Left colon (tissue), 2 donors: ENCODE measurements at regions not wholly inside any gene's neighbourhood (a gene's known extent, or its start where the extent isn't known, plus 50 kb on each side); places are given as distances from the start of the nearest gene placed in this dataset.
A peak's percentile ranks its signal among the peaks of the same experiment; 100 is the strongest.
"Not testable (repeated sequence)": the region's sequence is repeated elsewhere in the genome, so short reads cannot be mapped to it uniquely, and the experiment has no call there.

ENCODE experiments used
- ATAC-seq: fragments of 200-7000 bp; cut with Tn5 transposase; one replicate; pipeline ENCODE4 v1.9.1; 2020; ENCODE audit warnings: mild to moderate bottlenecking, moderate library complexity
- DNase-seq, 2 donors: peaks; one replicate each; pipeline ENCODE4 v3.0.0-alpha.2; 2020
- intact Hi-C, 2 donors: fragments of 100-400 bp; cut with DNase I in 1 of 2; cut with micrococcal nuclease in 1 of 2; formaldehyde crosslinking; loops; one replicate each; pipeline versions ENCODE4 v1.11.2 to v1.14.0; 2022; cut with DNase I, micrococcal nuclease
- donor health status: DM: no; HTN: no; CAD: no.
- donor health status: DM: yes; HTN: yes; CAD: no.

DNA sequence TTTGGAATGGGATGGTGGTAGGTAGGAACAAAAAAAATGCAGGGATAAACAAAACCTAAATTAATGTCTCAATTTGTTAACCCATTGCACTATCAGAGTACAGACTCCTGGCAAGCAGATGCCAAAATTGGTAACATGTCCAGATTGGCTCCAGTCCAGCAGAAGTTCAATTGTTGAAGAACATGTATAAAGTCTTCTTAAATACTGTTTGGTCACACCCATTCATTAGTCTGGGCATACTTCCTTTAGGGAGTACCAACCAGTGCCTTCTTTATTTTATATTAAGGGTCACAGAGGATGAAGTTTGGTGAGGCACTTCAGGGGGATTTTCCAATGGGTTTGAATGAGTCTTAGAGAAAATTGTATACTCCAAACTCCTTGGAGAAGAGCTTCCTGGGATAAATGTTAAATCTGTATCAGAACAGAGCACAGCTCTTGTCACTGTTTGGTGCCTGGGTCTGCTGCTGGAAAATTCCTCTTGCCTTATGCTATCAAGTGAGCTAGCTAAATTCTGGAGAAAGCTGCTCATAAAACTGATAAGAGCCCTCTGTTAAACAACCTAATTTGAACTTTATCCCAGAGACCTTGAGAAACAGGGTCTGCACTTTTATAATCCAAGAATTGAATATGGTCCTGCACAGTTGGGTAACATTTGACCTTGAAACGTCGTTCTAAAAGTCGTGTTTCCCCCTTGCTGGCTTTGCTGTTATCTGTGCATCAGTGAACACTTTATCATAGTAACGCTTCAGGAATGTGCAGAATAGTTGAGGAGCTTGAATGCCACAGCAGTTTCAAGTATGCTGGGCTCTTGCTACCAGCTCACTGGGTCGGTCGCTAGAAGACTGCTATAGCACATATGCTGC is 334.1 kb upstream of the CITED2 start:
- DNase-seq, result no peak
- peak; percentile 27 for ATAC-seq
- intact Hi-C loops, result no loop called here

- peak; percentile 92 for ATAC-seq
- DNase-seq, result no peak
- intact Hi-C loops, result no loop called here
Measured at GRCh38 chr6:139706912-139707311, 332.5 kb upstream of the CITED2 start.

- ATAC-seq (no peak), DNase-seq (no peak)
- intact Hi-C loops, result no loop called here
Measured at GRCh38 chr6:139705284-139705683, 330.8 kb upstream of the CITED2 start.

DNA sequence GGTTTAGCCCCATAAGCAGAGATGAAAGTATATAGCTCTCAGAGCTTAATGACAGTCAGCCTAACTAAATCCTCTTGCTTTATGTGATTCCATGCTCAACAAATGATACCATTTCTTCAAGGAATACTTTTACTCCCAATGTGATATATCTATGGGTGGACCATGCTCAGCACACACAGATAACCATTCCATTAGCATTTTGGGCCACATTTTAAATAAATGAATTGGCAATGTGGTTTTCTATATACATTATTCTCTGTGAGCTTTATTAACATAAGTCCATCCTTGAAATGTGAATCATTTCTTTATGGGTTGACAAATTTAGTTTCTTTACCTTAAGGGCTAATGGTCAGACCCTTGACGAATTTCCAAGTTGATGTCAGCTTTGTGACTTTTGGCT is 329.3 kb upstream of the CITED2 start:
- intact Hi-C loops, result no loop called here
- no peak for ATAC-seq
- DNase-seq, result no peak

GRCh38 chr6:139702706-139703105 is 328.3 kb upstream of the CITED2 start:
- intact Hi-C loops, result no loop called here
- DNase-seq (no peak), ATAC-seq (no peak)

DNA sequence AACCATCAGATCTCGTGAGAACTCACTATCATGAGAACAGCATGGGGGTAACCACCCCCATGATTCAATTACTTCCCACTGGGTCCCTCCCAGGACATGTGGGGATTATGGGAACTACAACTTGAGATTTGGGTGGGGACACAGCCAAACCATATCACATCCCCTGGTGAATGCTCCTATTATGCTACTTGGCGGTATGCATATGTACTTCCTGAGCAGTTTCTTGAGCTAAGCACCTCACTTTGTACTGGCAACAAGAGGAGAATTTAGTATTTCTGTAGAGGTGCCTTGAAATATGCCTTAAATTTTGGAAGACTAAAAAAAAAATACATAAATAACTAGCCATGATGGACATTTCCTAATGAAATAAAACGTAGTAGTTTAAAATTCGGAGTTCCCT is 327.2 kb upstream of the CITED2 start:
- intact Hi-C loops, result no loop called here
- DNase-seq (no peak), ATAC-seq (no peak)

GRCh38 chr6:139701003-139701402 is 326.6 kb upstream of the CITED2 start:
- ATAC-seq (peak; percentile 62), DNase-seq (no peak)
- intact Hi-C loops, result no loop called here

GRCh38 chr6:139699911-139700310 is 325.5 kb upstream of the CITED2 start:
- intact Hi-C loops, result no loop called here

DNA sequence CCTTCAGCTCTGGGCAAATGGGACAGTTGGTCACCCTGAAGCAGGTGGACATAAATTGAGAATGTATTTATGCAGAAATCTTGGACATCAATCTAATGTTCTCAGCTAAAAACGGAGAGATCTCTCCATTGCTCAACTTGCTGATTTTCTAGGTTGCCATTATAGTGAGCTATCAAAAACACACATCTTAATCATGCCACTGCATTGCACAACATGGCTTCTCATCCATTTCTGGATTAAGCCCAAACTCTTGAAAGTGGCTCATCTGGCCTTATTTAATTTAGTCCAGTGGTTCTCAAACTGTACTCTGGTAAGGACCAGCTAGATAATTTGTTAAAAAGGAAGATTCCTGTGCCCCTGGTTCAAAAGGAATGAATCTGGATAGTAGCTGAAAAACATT is 324.9 kb upstream of the CITED2 start:
- ATAC-seq, result no peak
- intact Hi-C loops, result no loop called here

More at GRCh38 chr6:139699911-139700310, 325.5 kb upstream of the CITED2 start:
- no peak for ATAC-seq
- DNase-seq, result no peak

GRCh38 chr6:139698526-139699176 is 324.2 kb upstream of the CITED2 start:
- peak; percentile 85 for ATAC-seq
- DNase-seq, result peak; percentile 28 to 43
- intact Hi-C loops, result no loop called here

More for the DNA sequence above, 324.9 kb upstream of the CITED2 start:
- DNase-seq, result no peak

DNA sequence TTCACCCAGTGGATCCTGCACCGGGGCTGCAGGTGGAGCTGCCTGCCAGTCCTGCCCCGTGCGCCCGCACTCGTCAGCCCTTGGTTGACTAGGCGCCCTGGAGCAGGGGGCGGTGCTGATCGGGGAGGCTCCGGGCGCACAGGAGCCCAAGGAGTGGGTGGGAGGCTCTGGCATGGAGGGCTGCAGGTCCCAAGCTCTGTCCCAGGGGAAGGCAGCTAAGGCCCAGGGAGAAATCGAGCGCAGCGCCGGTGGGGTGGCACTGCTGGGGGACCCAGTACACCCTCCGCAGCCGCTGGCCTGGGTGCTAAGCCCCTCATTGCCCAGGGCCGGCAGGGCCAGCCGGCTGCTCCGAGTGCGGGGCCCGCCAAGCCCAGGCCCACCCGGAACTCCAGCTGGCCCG is 323.4 kb upstream of the CITED2 start:
- ATAC-seq, intact Hi-C loops, DNase-seq: not testable (repeated sequence)

- DNase-seq, intact Hi-C loops, ATAC-seq: not testable (repeated sequence)
Measured at GRCh38 chr6:139696991-139697390, 322.5 kb upstream of the CITED2 start.

DNA sequence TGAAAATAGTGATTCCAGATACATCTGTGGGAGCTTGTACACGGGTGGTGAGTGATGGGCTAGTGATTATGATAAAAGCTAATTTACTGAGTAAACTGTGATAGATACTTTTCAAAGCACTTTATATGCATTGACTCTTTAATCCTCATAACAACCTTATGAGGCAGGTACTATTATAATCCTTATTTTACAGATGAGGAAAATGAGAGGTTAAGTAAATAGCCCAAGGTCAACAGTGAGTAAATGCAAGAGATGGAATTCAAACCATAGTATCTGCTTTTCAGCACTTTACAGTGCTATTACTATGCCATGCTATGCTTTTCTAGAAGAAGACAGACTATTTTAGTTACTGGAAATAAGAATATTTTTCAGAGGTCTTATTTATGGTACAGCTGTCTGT is 320.9 kb upstream of the CITED2 start:
- no peak for DNase-seq
- ATAC-seq, result peak; percentile 41
- intact Hi-C loops, result no loop called here

GRCh38 chr6:139693735-139694134 is 319.3 kb upstream of the CITED2 start:
- ATAC-seq, result no peak
- DNase-seq, result no peak
- intact Hi-C loops, result no loop called here

- ATAC-seq (peak; percentile 27), DNase-seq (no peak)
- intact Hi-C loops, result no loop called here
Measured at GRCh38 chr6:139690007-139690406, 315.6 kb upstream of the CITED2 start.

DNA sequence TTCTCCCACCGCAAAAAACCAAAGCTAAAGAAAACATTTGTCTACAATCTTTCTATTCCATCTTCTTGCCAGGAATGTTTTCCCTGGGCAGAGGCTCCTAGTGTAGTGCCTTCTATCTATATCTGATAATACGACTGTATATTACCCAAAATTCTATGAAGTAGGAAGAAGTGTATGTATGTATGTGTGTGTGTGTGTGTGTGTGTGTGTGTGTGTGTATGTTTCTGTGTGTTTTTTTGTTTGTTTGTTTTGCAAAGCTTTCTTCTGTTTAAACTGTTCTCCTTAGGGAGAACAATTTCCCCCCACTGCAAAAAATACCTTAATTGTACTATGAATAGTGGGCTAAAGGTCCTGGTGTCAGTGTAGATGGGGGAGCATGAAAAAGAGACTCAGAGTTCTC is 312.6 kb upstream of the CITED2 start:
- intact Hi-C loops, result no loop called here
- DNase-seq, result no peak
- ATAC-seq, result no peak

- intact Hi-C loops, result no loop called here
- ATAC-seq (no peak), DNase-seq (no peak)
Measured at GRCh38 chr6:139686308-139686707, 311.9 kb upstream of the CITED2 start.

- DNase-seq, result no peak
- no peak for ATAC-seq
- intact Hi-C loops, result no loop called here
Measured at GRCh38 chr6:139685009-139685408, 310.6 kb upstream of the CITED2 start.

DNA sequence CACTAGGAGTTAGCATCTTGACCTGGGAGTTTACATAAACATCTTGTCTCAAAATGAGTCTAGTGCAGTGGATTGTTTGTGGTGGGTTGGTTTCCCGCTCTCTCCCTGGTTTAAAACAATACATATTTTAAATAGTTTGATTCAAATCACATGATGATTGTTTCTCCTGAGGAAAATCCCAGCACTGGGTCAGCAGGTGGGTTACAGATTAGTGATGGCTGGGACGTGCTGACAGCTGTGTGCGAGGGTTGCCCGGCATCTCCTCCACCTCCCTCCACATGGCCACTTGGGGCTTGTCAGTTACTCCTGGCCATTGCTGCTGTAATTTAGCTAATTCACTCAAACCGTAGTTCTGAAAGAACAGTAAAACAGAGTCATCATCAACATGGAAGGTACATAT is 306.4 kb upstream of the CITED2 start:
- intact Hi-C loops, result no loop called here
- no peak for ATAC-seq
- no peak for DNase-seq

- ATAC-seq (peak; percentile 55), DNase-seq (no peak)
- intact Hi-C loops, result no loop called here
Measured at GRCh38 chr6:139679516-139680179, 305.2 kb upstream of the CITED2 start.
